Endodermal cell (in vitro differentiated cells): ENCODE measurements at regions not wholly inside any gene's neighbourhood (a gene's known extent, or its start where the extent isn't known, plus 50 kb on each side); places are given as distances from the start of the nearest gene placed in this dataset.
A peak's percentile ranks its signal among the peaks of the same experiment; 100 is the strongest.

Experiments used
- DNase-seq: peaks from one replicate; pipeline ENCODE4 v3.0.0-alpha.2; 2017
- H3K27ac ChIP-seq: 2 replicates; pipeline ENCODE4 v1.5.1; 2013; ENCODE audit warnings: mild to moderate bottlenecking, low read depth, low read length, moderate library complexity
- H3K27me3 ChIP-seq: 2 replicates; pipeline ENCODE4 v1.6.1; 2013; ENCODE audit warnings: mild to moderate bottlenecking, low read length, moderate library complexity; ENCODE audit not compliant: insufficient read depth, control insufficient read depth, poor library complexity, severe bottlenecking
- H3K36me3 ChIP-seq: 2 replicates; pipeline ENCODE4 v1.7.0; 2013; ENCODE audit warnings: mild to moderate bottlenecking, low read length, moderate library complexity; ENCODE audit not compliant: control insufficient read depth, insufficient read depth
- H3K4me1 ChIP-seq: one replicate; pipeline ENCODE4 v1.7.0; 2013; ENCODE audit warnings: low read length; ENCODE audit not compliant: control insufficient read depth, insufficient read depth
- H3K4me3 ChIP-seq: 2 replicates; pipeline ENCODE4 v1.5.1; 2013; ENCODE audit warnings: mild to moderate bottlenecking, low read length, moderate library complexity
- H3K9ac ChIP-seq: 2 replicates; pipeline ENCODE4 v1.6.1; 2013; ENCODE audit warnings: mild to moderate bottlenecking, low read length, moderate library complexity; ENCODE audit not compliant: poor library complexity, severe bottlenecking; ENCODE audit errors: extremely low read depth
- H3K9me3 ChIP-seq: 2 replicates; pipeline ENCODE4 v1.6.1; 2013; ENCODE audit warnings: mild to moderate bottlenecking, low read length, moderate library complexity; ENCODE audit not compliant: control insufficient read depth
- H3K27ac Mint-ChIP-seq: 2 replicates; pipeline ENCODE4 v1.8.0; 2020; ENCODE audit warnings: mixed read lengths
- H3K27me3 Mint-ChIP-seq: 2 replicates; pipeline ENCODE4 v1.8.0; 2021; ENCODE audit warnings: mild to moderate bottlenecking, mixed read lengths; ENCODE audit not compliant: insufficient read depth
- H3K36me3 Mint-ChIP-seq: 2 replicates; pipeline ENCODE4 v1.8.0; 2020; ENCODE audit warnings: low read depth, mixed read lengths
- H3K4me1 Mint-ChIP-seq: 2 replicates; pipeline ENCODE4 v1.8.0; 2020; ENCODE audit warnings: mixed read lengths
- H3K4me3 Mint-ChIP-seq: 2 replicates; pipeline ENCODE4 v1.8.0; 2020; ENCODE audit warnings: mild to moderate bottlenecking, moderate library complexity, mixed read lengths
- H3K9me3 Mint-ChIP-seq: 2 replicates; pipeline ENCODE4 v1.8.0; 2020; ENCODE audit warnings: mild to moderate bottlenecking, mixed read lengths
- CTCF ChIP-seq: fragments of 200-600 bp; sonication (generic); conservative IDR thresholded peaks from 2 replicates; pipeline ENCODE4 v1.5.0; 2021; ENCODE audit warnings: antibody characterized with exemption, mild to moderate bottlenecking
- WGBS, 2 experiments: methylation state at CpG; one replicate each; pipeline versions ENCODE4 v1.1.5 to v1.1.7; 2013; ENCODE audit warnings: missing lambda C conversion rate in 2 of 2, mixed read lengths in 1 of 2; ENCODE audit not compliant: insufficient coverage in 1 of 2, insufficient read length in 1 of 2; 5-methylcytosine and 5-hydroxymethylcytosine counted together

- DNase-seq, result no peak
- no peaks in the 10 kb centered on the region for H3K36me3 ChIP-seq
- Mint-ChIP-seq H3K27ac (no peak overlapping the region), H3K36me3 (peaks cover 1% of the 10 kb centered on the region), H3K4me3 (no peak overlapping the region), H3K9me3 (peaks cover 15% of the 10 kb centered on the region), H3K27me3 (no peaks in the 10 kb centered on the region), H3K4me1 (no peaks in the 10 kb centered on the region)
- H3K9me3 ChIP-seq, result peaks cover 10% of the 10 kb centered on the region
- peak; percentile 79 for TF ChIP-seq CTCF
- H3K27ac ChIP-seq, result no peak overlapping the region
- H3K27me3 ChIP-seq, result no peaks in the 10 kb centered on the region
- H3K4me1 ChIP-seq, result no peaks in the 10 kb centered on the region
- H3K4me3 ChIP-seq, result no peak overlapping the region
- H3K9ac ChIP-seq, result no peak overlapping the region
Measured at GRCh38 chr3:81419228-81419627, 342.2 kb downstream of the GBE1 start.

GRCh38 chr3:81416812-81417211 is 344.6 kb downstream of the GBE1 start:
- Mint-ChIP-seq H3K27me3 (no peaks in the 10 kb centered on the region), H3K4me1 (no peaks in the 10 kb centered on the region), H3K4me3 (no peak overlapping the region), H3K36me3 (no peaks in the 10 kb centered on the region), H3K9me3 (peaks cover 4% of the 10 kb centered on the region), H3K27ac (no peak overlapping the region)
- Histone ChIP-seq H3K4me3 (no peak overlapping the region), H3K36me3 (no peaks in the 10 kb centered on the region), H3K9me3 (no peaks in the 10 kb centered on the region), H3K27ac (no peak overlapping the region), H3K4me1 (no peaks in the 10 kb centered on the region), H3K9ac (no peak overlapping the region), H3K27me3 (no peaks in the 10 kb centered on the region)
- no peak for TF ChIP-seq CTCF
- no peak for DNase-seq
- 100% methylated on average over 2 of the region's 2 CpGs; no CpG with 5 or more reads in 1 of the 2 experiments for WGBS, 2 experiments

GRCh38 chr3:81406318-81406717 is 355.1 kb downstream of the GBE1 start:
- H3K36me3 Mint-ChIP-seq, result no peaks in the 10 kb centered on the region
- no peak for TF ChIP-seq CTCF
- Histone ChIP-seq H3K4me3 (no peak overlapping the region), H3K27me3 (no peaks in the 10 kb centered on the region), H3K4me1 (no peaks in the 10 kb centered on the region), H3K27ac (no peak overlapping the region), H3K36me3 (no peaks in the 10 kb centered on the region), H3K9me3 (no peaks in the 10 kb centered on the region), H3K9ac (no peak overlapping the region)
- H3K27me3 Mint-ChIP-seq, result no peaks in the 10 kb centered on the region
- WGBS, 2 experiments, result 60 to 80% methylated on average over 1 of the region's 1 CpG
- H3K4me1 Mint-ChIP-seq, result no peaks in the 10 kb centered on the region
- DNase-seq, result no peak
- H3K27ac Mint-ChIP-seq, result no peak overlapping the region
- H3K4me3 Mint-ChIP-seq, result no peak overlapping the region
- H3K9me3 Mint-ChIP-seq, result no peaks in the 10 kb centered on the region
